ENCODE measurements at regions not wholly inside any gene's neighbourhood (a gene's known extent, or its start where the extent isn't known, plus 50 kb on each side); places are given as distances from the start of the nearest gene placed in this dataset.

GRCh38 chr7:26049081-26049480 lies 102.9 kb upstream of the NFE2L3 start:
- Histone ChIP-seq H3K27me3 (replicated peaks; ENCODE audit: control insufficient read depth, insufficient read depth, low read length) (no peaks in the 10 kb centered on the region), H3K36me3 (ENCODE audit: control insufficient read depth, insufficient read depth, low read length) (no peaks in the 10 kb centered on the region), H3K4me3 (replicated peaks; ENCODE audit: low read depth, low read length) (no peak overlapping the region)
- TF ChIP-seq, protein P1, sequence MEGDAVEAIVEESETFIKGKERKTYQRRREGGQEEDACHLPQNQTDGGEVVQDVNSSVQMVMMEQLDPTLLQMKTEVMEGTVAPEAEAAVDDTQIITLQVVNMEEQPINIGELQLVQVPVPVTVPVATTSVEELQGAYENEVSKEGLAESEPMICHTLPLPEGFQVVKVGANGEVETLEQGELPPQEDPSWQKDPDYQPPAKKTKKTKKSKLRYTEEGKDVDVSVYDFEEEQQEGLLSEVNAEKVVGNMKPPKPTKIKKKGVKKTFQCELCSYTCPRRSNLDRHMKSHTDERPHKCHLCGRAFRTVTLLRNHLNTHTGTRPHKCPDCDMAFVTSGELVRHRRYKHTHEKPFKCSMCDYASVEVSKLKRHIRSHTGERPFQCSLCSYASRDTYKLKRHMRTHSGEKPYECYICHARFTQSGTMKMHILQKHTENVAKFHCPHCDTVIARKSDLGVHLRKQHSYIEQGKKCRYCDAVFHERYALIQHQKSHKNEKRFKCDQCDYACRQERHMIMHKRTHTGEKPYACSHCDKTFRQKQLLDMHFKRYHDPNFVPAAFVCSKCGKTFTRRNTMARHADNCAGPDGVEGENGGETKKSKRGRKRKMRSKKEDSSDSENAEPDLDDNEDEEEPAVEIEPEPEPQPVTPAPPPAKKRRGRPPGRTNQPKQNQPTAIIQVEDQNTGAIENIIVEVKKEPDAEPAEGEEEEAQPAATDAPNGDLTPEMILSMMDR (IDR thresholded peaks at IDR 0.05; ENCODE audit: insufficient read depth, low read length, poor library complexity, severe bottlenecking) = no peak
- DNase-seq (ENCODE audit: extremely low read depth, insufficient read length) = no peak

GRCh38 chr7:26051021-26051420 lies 101.0 kb upstream of the NFE2L3 start:
- DNase-seq (ENCODE audit: extremely low read depth, insufficient read length) = no peak
- H3K36me3 ChIP-seq (ENCODE audit: control insufficient read depth, insufficient read depth, low read length) = no peaks in the 10 kb centered on the region
- H3K27me3 ChIP-seq (replicated peaks; ENCODE audit: control insufficient read depth, insufficient read depth, low read length) = no peaks in the 10 kb centered on the region
- no peak overlapping the region for H3K4me3 ChIP-seq (replicated peaks; ENCODE audit: low read depth, low read length)
- TF ChIP-seq, protein P1 (IDR thresholded peaks at IDR 0.05; ENCODE audit: insufficient read depth, low read length, poor library complexity, severe bottlenecking) = no peak

GRCh38 chr7:26052706-26053105 lies 99.3 kb upstream of the NFE2L3 start:
- Histone ChIP-seq H3K27me3 (replicated peaks; ENCODE audit: control insufficient read depth, insufficient read depth, low read length) (no peaks in the 10 kb centered on the region), H3K4me3 (replicated peaks; ENCODE audit: low read depth, low read length) (no peak overlapping the region), H3K36me3 (ENCODE audit: control insufficient read depth, insufficient read depth, low read length) (no peaks in the 10 kb centered on the region)
- TF ChIP-seq, protein P1 (IDR thresholded peaks at IDR 0.05; ENCODE audit: insufficient read depth, low read length, poor library complexity, severe bottlenecking) = no peak
- no peak for DNase-seq (ENCODE audit: extremely low read depth, insufficient read length)

DNA sequence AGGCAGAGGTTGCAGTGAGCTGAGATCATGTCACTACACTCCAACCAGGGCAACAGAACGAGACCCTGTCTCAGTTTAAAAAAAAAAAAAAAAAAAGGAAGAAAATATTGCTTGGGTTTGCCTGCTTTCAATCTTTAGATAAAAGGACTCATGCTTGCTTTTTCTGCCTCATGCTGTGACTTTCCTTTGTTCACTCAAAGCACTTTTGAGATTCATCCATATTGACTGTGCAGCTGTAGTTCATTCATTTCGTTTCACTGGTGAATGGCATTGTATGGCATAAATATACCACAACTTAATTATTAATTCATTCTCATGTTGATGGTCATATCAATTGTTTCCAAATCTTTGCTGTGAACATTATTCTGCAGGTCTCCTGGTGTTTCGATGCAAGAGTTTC lies 97.6 kb upstream of the NFE2L3 start:
- TF ChIP-seq, protein P1 (IDR thresholded peaks at IDR 0.05; ENCODE audit: insufficient read depth, low read length, poor library complexity, severe bottlenecking) = no peak
- Histone ChIP-seq H3K36me3 (ENCODE audit: control insufficient read depth, insufficient read depth, low read length) (no peaks in the 10 kb centered on the region), H3K4me3 (replicated peaks; ENCODE audit: low read depth, low read length) (no peak overlapping the region), H3K27me3 (replicated peaks; ENCODE audit: control insufficient read depth, insufficient read depth, low read length) (no peaks in the 10 kb centered on the region)
- DNase-seq (ENCODE audit: extremely low read depth, insufficient read length) = no peak

GRCh38 chr7:26055241-26055640 lies 96.8 kb upstream of the NFE2L3 start:
- TF ChIP-seq, protein P1 (IDR thresholded peaks at IDR 0.05; ENCODE audit: insufficient read depth, low read length, poor library complexity, severe bottlenecking) = no peak
- no peak overlapping the region for H3K4me3 ChIP-seq (replicated peaks; ENCODE audit: low read depth, low read length)
- DNase-seq (ENCODE audit: extremely low read depth, insufficient read length) = no peak

More at GRCh38 chr7:26055241-26055640, 96.8 kb upstream of the NFE2L3 start:
- no peaks in the 10 kb centered on the region for H3K27me3 ChIP-seq (replicated peaks; ENCODE audit: control insufficient read depth, insufficient read depth, low read length)
- no peaks in the 10 kb centered on the region for H3K36me3 ChIP-seq (ENCODE audit: control insufficient read depth, insufficient read depth, low read length)

All from GM06990 (cell line).